Panc1 (cell line): ENCODE measurements at regions not wholly inside any gene's neighbourhood (a gene's known extent, or its start where the extent isn't known, plus 50 kb on each side); places are given as distances from the start of the nearest gene placed in this dataset.

Experiments
- ATAC-seq: fragments of 200-7000 bp; cut with Tn5 transposase; 2 replicates; pipeline ENCODE4 v1.9.1; 2020; ENCODE audit warnings: mild to moderate bottlenecking, moderate library complexity
- BruUV-seq: library from RNA; stranded (reverse); fragments of 400-500 nt; replicated peaks from 2 replicates; lab custom pipeline; 2021; lab: Mats Ljungman, UMichigan
- CTCF ChIA-PET: fragments of 300-600 bp; sonication (Branson Sonifier 250); formaldehyde crosslinking; loops from one replicate; lab custom pipeline; 2022; ENCODE audit warnings: antibody characterized with exemption; lab: Charles Lee
- POLR2A ChIA-PET: fragments of 300-600 bp; sonication (Branson Sonifier 250); formaldehyde crosslinking; loops from one replicate; lab custom pipeline; 2022; ENCODE audit warnings: antibody characterized with exemption; lab: Charles Lee
- DNase-seq: peaks from one replicate; pipeline ENCODE4 v3.0.0-alpha.2; 2010; ENCODE audit warnings: low read depth, low spot score
- H3K27ac ChIP-seq: 2 replicates; pipeline ENCODE4 v1.5.1; 2011; ENCODE audit warnings: mild to moderate bottlenecking, low read length, inconsistent platforms
- H3K27me3 ChIP-seq: fragments of 200-500 bp; sonication (Bioruptor generic); 2 replicates; pipeline ENCODE4 v1.6.0; 2014; ENCODE audit warnings: low read length, inconsistent platforms; ENCODE audit not compliant: control insufficient read depth, insufficient read depth
- H3K36me3 ChIP-seq: fragments of 200-500 bp; sonication (Bioruptor generic); 2 replicates; pipeline ENCODE4 v1.5.1; 2014; ENCODE audit warnings: inconsistent platforms, mild to moderate bottlenecking, low read length, moderate library complexity; ENCODE audit not compliant: control insufficient read depth, insufficient read depth
- H3K4me1 ChIP-seq: 2 replicates; pipeline ENCODE4 v1.5.1; 2011; ENCODE audit warnings: inconsistent platforms, mild to moderate bottlenecking, low read length, moderate library complexity; ENCODE audit not compliant: control insufficient read depth, insufficient read depth
- H3K4me3 ChIP-seq, 2 experiments: 2 replicates each; pipeline ENCODE4 v1.5.1; 2011 to 2012; ENCODE audit warnings: low read depth in 2 of 2, low read length in 2 of 2, mild to moderate bottlenecking in 2 of 2, inconsistent platforms in 1 of 2, moderate library complexity in 1 of 2
- H3K9me3 ChIP-seq: fragments of 200-500 bp; sonication (Bioruptor generic); 2 replicates; pipeline ENCODE4 v1.5.1; 2014; ENCODE audit warnings: low read depth, mild to moderate bottlenecking, inconsistent platforms, low read length, moderate library complexity; ENCODE audit not compliant: control insufficient read depth, insufficient read depth
- CTCF ChIP-seq: fragments of 450-650 bp; IDR thresholded peaks from 2 replicates; pipeline ENCODE4 v1.5.1; 2017; ENCODE audit warnings: mild to moderate bottlenecking
- POLR2AphosphoS5 ChIP-seq: IDR thresholded peaks from 2 replicates; pipeline ENCODE4 v1.6.1; 2012; ENCODE audit warnings: mild to moderate bottlenecking, low read depth, low read length, moderate library complexity
- REST ChIP-seq, 2 experiments: IDR thresholded peaks; 2 replicates each; pipeline ENCODE4 v1.6.1; 2011 to 2012; ENCODE audit warnings: low read depth in 2 of 2, control low read depth in 1 of 2, low read length in 1 of 2, mild to moderate bottlenecking in 1 of 2, moderate library complexity in 1 of 2; ENCODE audit not compliant: insufficient read depth in 1 of 2
- SIN3A ChIP-seq: IDR thresholded peaks from 2 replicates; pipeline ENCODE4 v1.6.1; 2012; ENCODE audit warnings: low read depth, mild to moderate bottlenecking, low read length, moderate library complexity, borderline replicate concordance; ENCODE audit not compliant: insufficient read depth
- TCF7L2 ChIP-seq: IDR thresholded peaks from 2 replicates; pipeline ENCODE4 v1.6.1; 2011; ENCODE audit warnings: mild to moderate bottlenecking, low read depth, low read length, inconsistent platforms
- in situ Hi-C: cut with HindIII; loops from 2 replicates; pipeline ENCODE4 v1.10.0; 2016; ENCODE audit warnings: low sequenced_read_pairs, low pct_unique_long_range_greater_than_20kb
- intact Hi-C: fragments of 100-400 bp; cut with micrococcal nuclease; formaldehyde crosslinking; loops from one replicate; pipeline ENCODE4 v1.10.0; 2022; ENCODE audit not compliant: unreplicated experiment

- H3K9me3 ChIP-seq: no peaks in the 10 kb centered on the region
- TF ChIP-seq CTCF (no peak), REST (IDR thresholded peaks at IDR 0.05; ENCODE audit: insufficient read depth in 1 of 2, low read depth in 2 of 2, low read length in 1 of 2) (no peak), POLR2AphosphoS5 (no peak), SIN3A (no peak), TCF7L2 (no peak)
- CTCF ChIA-PET: no interaction called here
- BruUV-seq: no TSS peak
- no peaks in the 10 kb centered on the region for H3K4me1 ChIP-seq
- H3K4me3 ChIP-seq: no peak overlapping the region
- no peaks in the 10 kb centered on the region for H3K27me3 ChIP-seq
- no peaks in the 10 kb centered on the region for H3K36me3 ChIP-seq
- DNase-seq: no peak
- POLR2A ChIA-PET: no interaction called here
- ATAC-seq: no peak
- intact Hi-C loops (no loop called here), in situ Hi-C loops (no loop called here)
- no peak overlapping the region for H3K27ac ChIP-seq
Measured at GRCh38 chr12:116630762-116631161, 71.6 kb downstream of the MAP1LC3B2 start.

- no peaks in the 10 kb centered on the region for H3K4me1 ChIP-seq
- no TSS peak for BruUV-seq
- ChIA-PET CTCF (no interaction called here), POLR2A (no interaction called here)
- in situ Hi-C loops: no loop called here
- TF ChIP-seq TCF7L2 (no peak), POLR2AphosphoS5 (no peak), CTCF (no peak)
- intact Hi-C loops: no loop called here
- H3K36me3 ChIP-seq: no peaks in the 10 kb centered on the region
- H3K27ac ChIP-seq: no peak overlapping the region
- DNase-seq (no peak), ATAC-seq (no peak)
- H3K27me3 ChIP-seq: no peaks in the 10 kb centered on the region
- H3K4me3 ChIP-seq: no peak overlapping the region
- no peaks in the 10 kb centered on the region for H3K9me3 ChIP-seq
Measured at GRCh38 chr12:116629480-116629879, 70.3 kb downstream of the MAP1LC3B2 start.

- Histone ChIP-seq H3K9me3 (no peaks in the 10 kb centered on the region), H3K27me3 (no peaks in the 10 kb centered on the region), H3K27ac (no peak overlapping the region), H3K4me1 (no peaks in the 10 kb centered on the region), H3K36me3 (no peaks in the 10 kb centered on the region), H3K4me3 (no peak overlapping the region)
- TF ChIP-seq TCF7L2: no peak
- TF ChIP-seq CTCF: no peak
- TF ChIP-seq SIN3A: no peak
- no peak for TF ChIP-seq REST (IDR thresholded peaks at IDR 0.05; ENCODE audit: insufficient read depth in 1 of 2, low read depth in 2 of 2, low read length in 1 of 2)
- DNase-seq: no peak
- ChIA-PET POLR2A (no interaction called here), CTCF (no interaction called here)
- ATAC-seq: no peak
- BruUV-seq: no TSS peak
- in situ Hi-C loops: no loop called here
- intact Hi-C loops: no loop called here
Measured at GRCh38 chr12:116628989-116629388, 69.8 kb downstream of the MAP1LC3B2 start.
